ENCODE measurements at regions not wholly inside any gene's neighbourhood (a gene's known extent, or its start where the extent isn't known, plus 50 kb on each side); places are given as distances from the start of the nearest gene placed in this dataset.

DNA sequence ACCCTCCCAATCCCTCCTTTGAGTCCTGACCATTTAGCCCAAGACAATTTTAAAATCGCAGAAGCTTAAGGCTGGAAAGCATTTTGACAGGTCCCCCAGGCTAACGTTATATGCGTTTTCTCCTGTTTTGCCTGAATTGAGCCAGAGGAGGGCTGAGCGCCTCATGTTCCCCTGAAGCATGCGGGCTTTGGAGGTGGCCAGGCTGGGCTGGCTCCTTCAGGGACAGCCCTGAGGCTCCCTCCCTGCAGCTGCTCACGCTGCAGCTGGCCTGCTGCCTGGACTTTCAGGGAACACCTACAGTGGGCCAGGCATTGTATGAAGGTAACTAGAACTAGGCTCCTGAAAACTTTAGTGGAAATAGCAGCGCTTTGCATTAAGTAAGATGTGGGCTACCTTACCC lies 179.2 kb downstream of the ACKR3 start:
- DNase-seq: no peak

DNA sequence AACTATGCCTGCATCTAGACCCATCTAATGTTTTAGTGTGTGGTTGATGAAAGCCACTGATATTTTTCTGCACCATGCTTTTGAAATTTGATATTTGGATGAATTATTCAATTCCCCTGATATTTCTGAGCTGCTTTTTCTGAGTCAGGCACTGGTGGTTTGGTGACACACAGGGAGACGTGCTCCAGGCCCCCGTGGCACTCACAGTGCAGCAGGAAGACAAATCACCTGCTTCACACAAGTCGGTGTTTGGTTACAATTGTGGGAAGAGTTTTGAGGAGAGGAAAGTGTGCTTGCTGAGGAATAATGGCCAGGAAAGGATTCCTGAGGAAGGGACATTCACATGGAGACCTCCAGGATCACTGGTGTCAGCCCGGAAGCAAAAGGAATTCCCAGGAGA lies 179.7 kb downstream of the ACKR3 start:
- DNase-seq: no peak

DNA sequence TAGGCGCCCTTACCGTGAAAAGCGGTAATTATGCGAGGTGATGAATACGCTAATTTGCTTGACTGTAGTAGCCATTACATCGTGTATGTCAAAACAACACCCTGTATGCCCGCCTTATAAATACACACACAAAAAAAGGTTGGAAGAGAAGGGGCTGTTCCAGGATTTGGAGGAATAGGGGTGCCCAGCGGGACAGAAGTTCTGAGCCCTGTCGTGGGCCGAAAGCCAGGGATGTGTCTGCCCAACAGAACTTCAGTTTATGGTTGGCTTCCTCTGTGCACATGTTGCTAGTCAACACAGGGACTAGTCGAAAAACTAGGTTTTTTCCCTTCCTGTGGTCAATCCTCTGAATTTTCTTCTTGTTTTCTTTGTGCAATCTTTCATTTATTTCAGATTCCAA lies 182.5 kb downstream of the ACKR3 start:
- DNase-seq: no peak

DNA sequence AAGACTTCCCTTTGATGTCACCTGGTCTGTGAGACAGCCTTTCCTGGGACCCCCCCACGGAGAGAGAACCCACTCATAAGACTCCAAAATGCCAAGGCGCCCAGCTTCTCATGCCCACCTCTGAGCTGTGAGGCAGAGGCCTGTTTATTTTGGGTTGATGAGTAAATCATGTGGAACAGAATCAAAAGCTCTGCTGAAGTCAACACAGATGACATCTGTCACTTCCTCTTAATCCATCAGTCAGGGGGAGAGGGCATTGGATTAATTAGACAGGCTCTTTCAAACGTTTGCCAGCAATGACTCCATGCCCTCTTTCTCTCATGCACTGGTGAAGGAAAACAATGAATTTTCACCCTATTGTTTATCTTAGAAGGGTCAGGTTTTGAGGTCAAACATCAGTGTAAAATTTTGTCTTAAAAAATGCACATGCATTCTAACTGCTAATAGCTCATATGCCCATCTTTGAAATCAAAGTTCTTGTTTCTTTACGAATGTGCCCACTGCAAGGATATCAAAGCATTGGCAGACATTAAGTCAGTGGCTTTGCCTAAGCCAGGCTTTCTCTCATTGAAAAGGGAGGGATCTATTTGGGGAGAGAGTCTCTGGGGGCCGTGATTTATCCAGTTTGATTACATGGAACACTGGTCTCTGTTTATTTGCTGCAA lies 184.1 kb downstream of the ACKR3 start:
- no peak for DNase-seq

DNA sequence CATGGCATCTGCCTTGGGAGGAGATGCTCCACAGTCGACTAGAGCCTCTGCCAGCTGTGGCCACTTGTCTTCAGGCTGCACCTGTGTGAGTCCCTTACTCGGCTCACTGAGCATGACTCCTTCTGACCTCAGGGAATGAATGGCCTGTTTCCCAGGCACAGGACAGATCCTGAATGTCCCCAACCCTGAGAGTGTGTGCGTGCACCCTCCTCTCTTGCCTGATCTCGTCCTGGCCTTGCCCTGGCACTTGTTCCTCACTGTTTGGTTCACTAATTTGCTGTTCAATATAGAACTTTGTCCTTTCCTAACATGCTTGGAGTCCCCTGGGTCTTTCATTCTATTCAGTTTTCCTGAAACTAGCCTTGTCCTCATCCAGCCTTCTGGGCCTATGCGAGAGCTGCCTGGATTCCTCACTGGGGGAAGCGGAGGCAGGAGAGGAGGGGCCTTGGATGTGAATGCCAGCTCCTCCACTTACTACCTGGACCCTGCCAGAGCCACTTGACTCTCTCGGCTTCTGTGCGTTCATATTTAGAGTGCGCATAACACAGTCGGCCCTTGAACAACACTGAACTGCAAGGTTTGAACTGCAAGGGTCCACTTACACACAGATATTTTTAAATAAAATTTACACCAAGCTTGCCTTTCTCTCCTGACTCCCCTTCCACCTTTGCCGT lies 184.8 kb downstream of the ACKR3 start:
- DNase-seq: no peak

DNA sequence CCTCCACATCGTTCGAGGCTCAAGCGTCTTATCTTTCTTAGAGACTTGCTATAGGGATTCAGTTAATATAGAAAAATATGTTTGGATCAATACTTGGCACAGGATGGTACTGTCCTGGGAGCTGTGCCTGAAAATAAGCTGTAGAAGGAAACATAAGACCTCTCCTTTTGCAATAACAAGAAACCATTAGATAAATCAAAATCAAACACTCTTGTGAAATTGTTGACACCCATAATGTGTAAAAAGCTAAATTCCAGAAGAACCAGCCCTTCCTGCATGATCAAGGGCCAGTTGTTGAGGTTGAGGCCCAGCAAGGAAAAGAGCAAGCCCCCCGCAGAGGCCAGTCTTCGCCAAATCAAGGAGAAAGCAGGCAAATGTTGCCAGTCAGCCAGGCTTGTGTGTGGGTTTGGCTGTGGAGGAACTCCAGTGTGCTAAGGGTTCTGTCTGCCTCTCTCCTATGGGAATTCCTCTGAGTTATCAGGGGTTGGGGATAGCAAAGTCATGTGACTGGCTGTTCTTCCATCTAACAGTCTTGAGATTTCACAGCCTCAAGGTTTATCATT lies 185.7 kb downstream of the ACKR3 start:
- no peak for DNase-seq

DNA sequence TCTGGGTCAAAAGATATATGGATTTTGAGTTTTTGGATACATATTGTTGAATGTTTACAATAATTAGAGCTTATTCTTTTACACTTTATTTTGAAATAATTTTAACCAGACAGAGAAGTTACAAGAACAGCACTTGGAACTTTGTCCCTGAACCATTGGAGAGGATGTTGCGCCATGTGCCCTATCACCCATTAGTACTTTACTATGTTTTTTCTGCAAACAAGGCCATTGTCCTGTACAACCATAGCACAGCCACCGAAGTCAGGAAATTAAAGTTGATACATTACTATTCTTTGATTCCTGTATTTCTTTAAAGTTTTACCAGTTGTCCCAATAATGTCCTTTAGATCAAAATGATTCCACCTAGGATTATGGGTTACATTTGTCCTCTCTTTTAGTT lies 188.8 kb downstream of the ACKR3 start:
- DNase-seq: no peak

DNA sequence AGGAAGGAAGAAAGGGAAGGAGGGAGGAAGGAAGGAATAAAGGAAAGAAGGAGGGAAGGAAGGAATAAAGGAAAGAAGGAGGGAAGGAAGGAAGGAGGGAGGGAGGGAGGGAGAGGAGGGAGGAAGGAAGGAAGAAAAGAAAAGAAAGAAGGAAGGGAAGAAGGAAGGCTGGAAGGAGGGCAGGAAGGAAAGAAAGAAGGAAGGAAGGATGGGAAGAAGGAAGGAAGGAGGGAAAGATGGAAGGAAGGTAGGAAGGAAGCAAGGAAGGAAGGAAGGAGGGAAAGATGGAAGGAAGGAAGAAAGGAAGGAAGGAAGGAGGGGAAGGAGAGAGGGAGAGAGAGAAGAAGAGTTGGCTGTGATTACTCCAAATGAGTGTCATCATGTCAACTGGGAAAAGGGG lies 190.6 kb downstream of the ACKR3 start:
- no peak for DNase-seq

DNA sequence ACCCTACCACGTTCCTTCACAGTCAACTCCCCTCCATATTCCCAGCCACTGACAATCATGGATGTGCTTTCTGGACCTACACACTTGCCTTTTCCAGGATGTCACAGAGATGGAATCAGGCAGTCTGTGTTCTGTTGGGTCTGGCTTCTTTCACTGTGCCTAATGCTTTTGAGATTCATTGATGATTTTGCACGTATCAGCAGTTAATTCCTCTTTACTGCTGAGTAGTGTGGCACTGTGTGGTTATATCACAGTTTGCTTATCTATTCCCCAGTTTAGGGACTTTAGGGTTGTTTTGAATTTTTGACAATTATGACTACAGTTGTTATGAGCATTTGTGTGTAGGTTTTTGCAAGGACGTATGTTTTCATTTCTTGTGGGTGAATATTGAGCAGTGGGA lies 191.7 kb downstream of the ACKR3 start:
- no peak for DNase-seq

DNA sequence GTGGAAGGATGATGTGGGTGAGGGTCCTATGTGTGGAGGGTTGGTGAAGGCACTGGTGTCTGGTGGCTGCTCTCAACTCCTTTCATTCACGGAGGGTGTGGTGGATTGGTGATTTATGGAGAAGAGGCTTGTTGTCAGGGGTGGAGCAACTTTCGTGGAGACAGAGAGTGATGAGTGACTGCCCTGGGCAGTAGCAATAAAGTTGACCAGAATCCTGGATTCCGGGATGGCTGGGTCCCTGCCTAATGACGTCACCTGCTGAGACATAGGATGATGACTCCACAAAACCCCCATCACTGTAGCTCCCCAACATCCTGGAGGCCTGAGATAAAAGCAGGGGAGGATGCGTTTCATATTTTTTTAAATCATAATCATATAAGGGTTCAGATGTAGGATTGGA lies 193.0 kb downstream of the ACKR3 start:
- DNase-seq: no peak

DNA sequence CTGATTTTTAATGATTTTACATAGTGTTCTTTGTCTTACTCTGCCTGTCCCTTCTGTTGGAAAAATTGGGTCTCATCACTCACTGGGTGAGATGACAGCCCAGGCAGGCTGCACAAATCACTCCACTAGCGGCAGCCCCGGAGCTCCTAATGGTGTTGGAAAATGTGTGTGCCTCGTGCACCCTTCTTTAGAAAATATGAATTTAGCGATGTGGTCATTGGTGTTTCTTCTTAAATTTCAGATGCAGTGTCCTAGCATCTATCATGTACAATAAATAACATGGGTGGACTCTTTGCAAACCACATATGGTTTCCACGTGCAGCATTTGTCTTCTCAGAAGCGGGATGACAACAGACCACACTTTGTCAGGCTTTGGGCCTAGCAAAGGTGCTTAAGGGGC lies 194.2 kb downstream of the ACKR3 start:
- DNase-seq: no peak

DNA sequence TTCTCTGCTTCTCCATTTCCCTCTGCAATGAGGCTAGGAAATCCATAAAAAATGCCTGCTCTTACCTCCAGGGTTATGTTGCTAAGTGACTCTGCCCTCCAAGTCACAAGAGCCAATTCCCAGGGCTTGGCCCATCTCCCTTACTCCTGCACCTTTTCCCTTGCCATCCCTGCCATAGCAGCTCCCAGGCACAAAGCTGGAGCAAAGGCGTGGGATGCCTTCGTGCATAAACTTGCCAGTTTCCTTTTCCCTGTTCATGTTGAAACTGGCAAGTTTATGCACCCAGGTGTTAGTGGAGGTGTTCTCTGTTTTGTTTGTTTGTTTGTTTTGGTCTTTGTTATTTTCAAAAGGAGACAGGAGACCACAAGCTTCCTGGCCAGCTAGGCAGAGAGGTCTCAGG lies 195.1 kb downstream of the ACKR3 start:
- no peak for DNase-seq

DNA sequence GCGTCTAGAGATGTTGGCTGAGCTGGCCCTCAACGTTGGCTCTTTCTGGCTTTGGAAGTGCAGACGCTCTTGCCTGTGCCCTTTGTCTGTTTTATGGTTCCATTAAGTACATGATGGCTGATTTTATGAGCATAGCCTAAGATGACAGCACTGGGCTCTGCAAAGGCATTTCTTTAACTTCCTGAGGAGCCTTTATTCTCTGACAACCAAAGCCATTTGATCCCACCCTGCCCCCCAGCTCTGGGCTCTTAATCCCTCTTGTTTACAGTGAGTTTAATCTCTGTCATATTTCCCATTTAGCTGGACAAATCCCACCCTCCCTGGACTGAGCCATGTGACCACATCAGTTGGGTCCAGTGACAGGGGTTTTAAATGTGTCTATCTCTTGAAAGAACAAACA lies 195.9 kb downstream of the ACKR3 start:
- DNase-seq: no peak

DNA sequence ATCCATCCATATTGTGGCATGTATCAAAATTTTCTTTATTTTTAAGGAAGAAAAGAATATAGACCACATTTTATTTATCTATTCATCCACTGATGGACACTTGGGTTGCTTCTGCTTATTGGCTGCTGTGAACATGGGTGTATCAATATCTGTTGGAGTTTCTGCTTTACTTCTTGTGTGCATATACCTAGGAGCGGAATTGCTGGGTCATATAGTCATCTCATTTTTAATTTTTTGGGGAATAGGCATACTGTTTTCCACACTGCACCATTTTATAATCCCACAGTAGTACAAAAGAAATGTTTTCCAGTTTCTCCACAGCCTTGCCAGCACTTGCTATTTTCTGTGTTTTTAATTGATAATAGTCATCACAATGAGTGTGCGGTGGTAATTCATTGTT lies 197.2 kb downstream of the ACKR3 start:
- no peak for DNase-seq

DNA sequence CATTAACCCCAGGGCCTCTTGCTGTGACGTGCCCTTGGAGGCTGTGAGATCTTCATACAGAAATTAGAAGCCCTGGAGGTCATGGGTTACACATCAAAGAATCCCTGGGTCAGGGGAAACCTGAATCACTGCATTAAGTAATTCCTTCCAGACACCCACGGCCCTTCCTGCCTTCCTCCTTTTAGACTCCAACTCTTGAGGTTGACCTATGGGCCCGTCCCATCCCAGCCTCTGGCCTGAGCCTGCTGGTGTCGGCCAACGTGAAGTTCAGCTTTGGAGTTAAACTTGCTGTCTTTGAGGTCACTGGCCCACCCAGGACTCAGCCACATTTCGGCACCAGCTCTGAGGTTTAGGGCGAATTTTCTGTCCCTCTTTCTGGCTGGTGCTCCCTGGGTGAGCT lies 198.3 kb downstream of the ACKR3 start:
- DNase-seq: no peak

DNA sequence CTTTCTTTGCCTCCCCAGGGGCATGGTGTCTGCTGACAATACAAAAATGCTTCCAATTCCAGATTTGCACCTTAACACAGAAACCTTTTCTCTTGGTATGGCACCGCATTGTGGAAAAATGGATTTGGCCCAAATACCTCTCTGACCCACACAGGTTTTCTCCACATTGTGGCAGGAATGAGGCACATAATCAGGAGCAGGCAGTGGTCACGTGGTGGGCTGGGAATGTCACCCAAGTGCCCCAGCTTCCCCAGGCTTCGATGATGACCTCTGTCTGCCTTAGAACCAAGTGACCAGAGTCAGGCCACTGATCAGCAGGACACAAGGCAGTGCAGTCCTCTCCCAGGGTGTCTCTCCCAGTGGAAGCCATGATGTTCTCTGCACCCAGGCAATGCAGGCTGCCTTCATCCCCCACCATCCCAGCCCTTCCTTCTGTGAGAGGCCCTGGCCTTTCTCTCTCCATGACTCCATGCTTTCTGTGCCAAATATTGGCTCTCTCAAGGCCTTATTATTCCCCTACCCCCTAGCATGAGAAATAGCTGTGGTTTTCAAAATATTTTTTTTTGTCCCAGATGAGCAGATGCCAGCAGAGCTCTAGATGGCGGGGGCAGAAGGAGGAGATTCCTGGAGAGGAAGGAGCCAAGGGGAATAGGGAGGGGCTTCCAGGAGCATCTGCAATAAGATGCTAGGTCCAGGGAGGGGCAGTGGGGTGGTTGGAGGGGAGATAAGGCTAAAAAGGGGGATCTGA lies 198.9 kb downstream of the ACKR3 start:
- DNase-seq: no peak

DNA sequence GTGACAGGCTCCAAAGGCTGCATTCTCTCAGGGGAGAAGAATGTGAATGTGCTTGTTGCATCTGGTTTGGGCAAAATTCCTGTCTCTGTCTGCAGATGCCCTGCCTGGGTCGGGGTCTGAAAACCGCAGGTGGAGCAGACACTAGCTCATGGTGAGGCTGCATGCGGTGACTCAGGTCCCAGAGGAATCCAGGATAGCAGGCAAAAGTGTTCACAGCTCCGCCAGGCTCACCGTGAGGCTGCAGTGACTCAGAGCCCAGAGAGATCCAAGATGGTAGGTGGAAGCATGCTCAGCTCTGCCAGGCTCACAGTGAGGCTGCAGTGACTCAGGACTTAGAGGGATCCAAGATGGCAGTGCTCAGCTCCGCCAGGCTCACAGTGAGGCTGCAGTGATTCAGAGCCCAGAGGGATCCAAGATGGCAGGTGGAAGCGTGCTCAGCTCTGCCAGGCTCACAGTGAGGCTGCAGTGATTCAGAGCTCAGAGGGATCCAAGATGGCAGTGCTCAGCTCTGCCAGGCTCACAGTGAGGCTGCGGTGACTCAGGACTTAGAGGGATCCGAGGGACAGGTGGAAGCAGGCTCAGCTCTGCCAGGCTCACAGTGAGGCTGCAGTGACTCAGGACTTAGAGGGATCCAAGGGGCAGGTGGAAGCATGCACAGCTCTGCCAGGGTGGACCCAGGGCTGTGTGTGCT lies 200.5 kb downstream of the ACKR3 start:
- no peak for DNase-seq

DNA sequence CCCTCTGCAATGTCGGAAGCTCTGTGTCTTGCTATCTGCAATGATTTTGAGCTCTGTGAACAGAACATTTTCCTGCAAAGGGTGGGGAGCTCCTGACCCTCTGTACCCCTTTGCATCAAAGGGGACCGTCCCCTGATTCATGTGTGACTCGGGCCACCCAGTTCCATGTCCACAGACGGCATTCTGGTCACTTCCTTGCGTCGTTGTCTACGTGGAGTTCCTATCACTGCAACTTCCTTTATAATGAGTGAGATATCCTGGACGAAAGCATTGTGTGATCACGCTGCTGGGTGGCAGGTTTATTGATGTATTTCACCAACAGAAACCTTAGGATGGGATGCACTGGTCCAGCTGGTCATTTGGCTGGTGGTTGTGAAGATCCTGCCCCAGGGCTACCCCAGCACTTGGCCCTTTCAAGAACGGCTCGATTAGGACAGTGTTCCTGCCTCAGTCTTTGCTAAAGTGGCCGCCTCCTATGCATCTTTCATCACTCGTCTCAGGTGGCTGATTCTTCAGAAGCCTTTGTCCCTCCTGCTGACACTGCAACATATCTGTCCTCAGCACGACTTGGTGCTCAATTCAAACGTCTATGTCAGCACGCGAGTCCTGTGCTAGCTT lies 202.7 kb downstream of the ACKR3 start:
- no peak for DNase-seq

DNA sequence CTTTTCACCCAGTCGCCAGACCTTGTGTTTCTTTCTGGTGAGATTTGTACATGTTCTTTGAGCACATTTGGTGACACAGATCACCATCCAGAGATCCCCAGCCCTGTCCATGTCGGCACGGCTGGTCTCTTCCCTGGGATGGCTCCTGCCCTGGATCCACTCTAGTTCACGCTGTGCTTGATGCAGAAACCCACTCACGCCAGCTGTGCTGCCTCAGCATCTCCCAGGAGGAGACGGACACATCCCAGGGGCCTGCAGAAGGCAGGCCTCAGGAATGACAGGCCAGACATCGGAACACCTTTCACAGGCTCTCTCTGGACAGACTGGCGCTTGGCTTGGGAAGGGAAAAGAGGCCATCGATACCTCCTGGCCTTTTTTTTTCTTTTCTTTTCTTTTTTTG lies 203.6 kb downstream of the ACKR3 start:
- no peak for DNase-seq

DNA sequence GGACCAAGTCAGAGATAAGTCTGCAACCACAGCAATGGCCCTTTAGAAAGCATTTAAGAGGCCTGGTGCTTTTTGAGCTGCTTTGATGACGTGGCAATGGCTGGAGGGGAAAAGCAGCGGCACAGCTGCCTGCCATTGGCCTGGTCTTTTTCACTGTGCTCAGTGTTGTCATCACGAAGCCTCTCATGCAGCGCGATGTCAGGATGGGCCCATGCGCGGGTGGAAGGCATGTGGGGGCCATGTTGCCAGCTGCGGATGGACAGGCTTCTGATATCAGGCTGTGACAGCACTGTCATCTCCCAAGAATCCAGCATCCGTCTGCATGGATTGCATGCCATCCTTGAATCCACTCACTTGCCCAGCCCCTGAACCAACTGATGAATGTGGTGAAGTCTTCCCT lies 204.5 kb downstream of the ACKR3 start:
- no peak for DNase-seq

DNA sequence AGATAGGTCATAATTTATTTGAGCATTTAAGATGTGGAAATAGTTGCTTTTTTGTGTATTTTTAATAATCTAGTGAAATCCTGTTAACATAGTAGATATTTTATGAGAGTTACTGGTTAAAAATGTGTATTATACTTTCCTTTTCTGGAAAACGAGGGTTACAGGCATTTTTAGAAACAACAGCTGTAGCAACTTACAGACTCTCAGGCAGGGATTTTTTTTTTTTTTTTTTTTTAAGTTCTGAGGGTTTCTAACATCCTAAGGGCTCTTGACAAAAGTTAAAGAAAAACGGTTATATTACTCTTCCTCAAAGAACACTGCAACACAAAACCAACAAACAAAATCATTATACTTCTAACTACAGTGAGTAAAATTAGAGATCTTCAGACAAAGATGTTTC lies 205.9 kb downstream of the ACKR3 start:
- DNase-seq: no peak

DNA sequence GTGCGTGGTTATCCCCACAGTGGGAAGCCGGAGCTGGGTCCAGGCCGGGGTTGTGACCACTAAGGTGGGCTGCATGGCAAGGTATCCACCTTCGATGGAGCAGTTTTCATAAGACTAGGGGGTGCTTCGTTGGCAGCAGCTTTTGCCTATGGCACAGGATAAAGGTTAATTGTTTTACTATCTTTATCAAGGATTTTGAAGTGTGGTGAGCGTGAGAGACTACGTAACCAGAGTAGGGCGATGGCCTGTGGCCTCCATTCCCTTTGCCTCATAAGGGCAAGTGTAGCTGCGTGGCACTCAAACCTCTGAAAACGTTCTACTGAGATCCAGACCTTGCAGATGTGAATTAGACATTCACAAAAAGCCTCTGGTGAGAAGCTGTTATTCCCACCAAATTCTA lies 206.6 kb downstream of the ACKR3 start:
- no peak for DNase-seq

DNA sequence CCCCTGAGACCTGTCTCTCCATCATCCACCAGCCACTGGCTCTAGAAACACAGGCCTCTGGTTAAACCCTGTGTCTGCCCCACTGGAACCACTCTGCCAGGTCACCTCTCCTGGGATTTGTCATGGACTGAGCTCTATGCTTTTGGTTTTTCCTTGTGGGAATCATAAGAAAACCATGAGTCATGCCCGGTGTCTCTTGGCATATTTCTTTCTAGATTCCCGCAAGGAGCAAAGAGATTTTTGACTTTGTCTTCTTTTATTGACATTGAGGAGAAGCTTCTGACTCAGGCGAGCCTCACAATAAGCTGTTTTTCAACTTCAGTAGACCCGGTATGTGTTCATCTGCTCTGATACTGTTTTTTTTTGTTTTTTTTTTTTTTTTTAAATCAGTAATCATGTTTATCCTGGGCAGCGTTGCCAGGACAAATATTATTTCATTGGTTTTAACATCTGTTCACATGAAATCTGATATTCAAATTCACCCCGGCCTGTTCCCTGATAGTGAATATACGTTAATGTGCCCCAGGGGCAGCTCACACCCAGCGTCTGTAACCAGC lies 207.1 kb downstream of the ACKR3 start:
- DNase-seq: no peak
